ENCODE measurements at regions not wholly inside any gene's neighbourhood (a gene's known extent, or its start where the extent isn't known, plus 50 kb on each side); places are given as distances from the start of the nearest gene placed in this dataset.
A peak's percentile ranks its signal among the peaks of the same experiment; 100 is the strongest.

- CTCF ChIA-PET (ENCODE audit: low intra/inter-chr PET ratio) = no interaction called here
- WGBS (ENCODE audit: insufficient coverage, low coverage, missing lambda C conversion rate) = 15% methylated on average over 6 of the region's 6 CpGs
- Histone ChIP-seq H3K9ac (ENCODE audit: insufficient read depth in 1 of 2, low read depth in 2 of 2, low read length in 2 of 2) (no peak overlapping the region), H3K9me1 (ENCODE audit: control insufficient read depth, insufficient read depth, low read length) (no peaks in the 10 kb centered on the region), H4K20me1 (replicated peaks; ENCODE audit: control insufficient read depth, insufficient read depth, low read length) (no peaks in the 10 kb centered on the region), H3K27me3 (ENCODE audit: control insufficient read depth in 2 of 2, insufficient read depth in 2 of 2, low read length in 2 of 2) (no peaks in the 10 kb centered on the region), H3K4me2 (ENCODE audit: insufficient read depth, low read length) (no peak overlapping the region), H3K4me1 (replicated peaks in 1 of 2; ENCODE audit: control insufficient read depth in 2 of 2, insufficient read depth in 2 of 2, low read length in 2 of 2) (no peaks in the 10 kb centered on the region; a peak in 1 of 5 replicates), H3K4me3 (no peak overlapping the region), H3K27ac (ENCODE audit: extremely low read depth, low read depth, low read length) (no peak overlapping the region), H2AFZ (ENCODE audit: low read depth, low read length) (no peak overlapping the region), H3K79me2 (ENCODE audit: control insufficient read depth, insufficient read depth, low read length) (no peaks in the 10 kb centered on the region), H3K36me3 (ENCODE audit: control insufficient read depth, insufficient read depth, low read length) (no peaks in the 10 kb centered on the region), H3K9me3 (replicated peaks; ENCODE audit: control insufficient read depth, insufficient read depth, low read depth, low read length) (no peaks in the 10 kb centered on the region)
- POLR2A ChIA-PET = no interaction called here
- intact Hi-C loops (cut with micrococcal nuclease) = no loop called here
- TF ChIP-seq SP2 (IDR thresholded peaks at IDR 0.05; ENCODE audit: extremely low read depth, low read depth, low read length, poor library complexity, severe bottlenecking) = no peak
- no peak for TF ChIP-seq MXD1 (CRISPR knock-in tag; IDR thresholded peaks at IDR 0.05; ENCODE audit: borderline replicate concordance, poor library complexity, severe bottlenecking)
- TF ChIP-seq HNRNPK (IDR thresholded peaks at IDR 0.05; ENCODE audit: low read depth, low read length, poor library complexity, severe bottlenecking) = no peak
- DNase-seq (ENCODE audit: extremely low read depth in 1 of 4, low spot score in 3 of 4) (no peak), ATAC-seq (peak; percentile 43; the same call in 2 of the 3 replicates), FAIRE-seq (no peak)
- no TSS peak for BruUV-seq (replicated peaks)
- in situ Hi-C loops (cut with MboI) = no loop called here
Observed at GRCh38 chr3:176953106-176954060, 243.9 kb downstream of the TBL1XR1 start.

Data from K562 (cell line).